Stimulated activated memory B cell treated with anti-CD40 and anti-IgM and Interleukin-4, amounts not matched to agents 10 μg/mL and 1 μg/mL and 100 μg/mL, for 72 hours (primary cell): ENCODE measurements at regions not wholly inside any gene's neighbourhood (a gene's known extent, or its start where the extent isn't known, plus 50 kb on each side); places are given as distances from the start of the nearest gene placed in this dataset.
"Not testable (repeated sequence)": the region's sequence is repeated elsewhere in the genome, so short reads cannot be mapped to it uniquely, and the experiment has no call there.

ENCODE experiments used
- ATAC-seq: fragments of 150-1000 bp; cut with Tn5 transposase; 2 replicates; pipeline ENCODE4 v1.10.0; 2021
- H3K27ac Mint-ChIP-seq: one replicate; pipeline ENCODE4 v1.8.0; 2022; ENCODE audit warnings: mild to moderate bottlenecking, mixed read lengths
- H3K27me3 Mint-ChIP-seq: one replicate; pipeline ENCODE4 v1.8.0; 2022; ENCODE audit warnings: mixed read lengths
- H3K36me3 Mint-ChIP-seq: one replicate; pipeline ENCODE4 v1.8.0; 2022; ENCODE audit warnings: mixed read lengths
- H3K4me1 Mint-ChIP-seq: one replicate; pipeline ENCODE4 v1.8.0; 2022; ENCODE audit warnings: mixed read lengths
- H3K4me3 Mint-ChIP-seq: one replicate; pipeline ENCODE4 v1.8.0; 2022; ENCODE audit warnings: mild to moderate bottlenecking, moderate library complexity, mixed read lengths
- H3K9me3 Mint-ChIP-seq: one replicate; pipeline ENCODE4 v1.8.0; 2022; ENCODE audit warnings: mixed read lengths

GRCh38 chr2:65937379-65938160 is 497.4 kb upstream of the MEIS1 start:
- Mint-ChIP-seq H3K4me3 (no peak overlapping the region), H3K27ac (no peak overlapping the region), H3K36me3 (no peaks in the 10 kb centered on the region), H3K4me1 (no peaks in the 10 kb centered on the region), H3K9me3 (no peaks in the 10 kb centered on the region), H3K27me3 (peaks cover 12% of the 10 kb centered on the region)
- ATAC-seq, result no peak

DNA sequence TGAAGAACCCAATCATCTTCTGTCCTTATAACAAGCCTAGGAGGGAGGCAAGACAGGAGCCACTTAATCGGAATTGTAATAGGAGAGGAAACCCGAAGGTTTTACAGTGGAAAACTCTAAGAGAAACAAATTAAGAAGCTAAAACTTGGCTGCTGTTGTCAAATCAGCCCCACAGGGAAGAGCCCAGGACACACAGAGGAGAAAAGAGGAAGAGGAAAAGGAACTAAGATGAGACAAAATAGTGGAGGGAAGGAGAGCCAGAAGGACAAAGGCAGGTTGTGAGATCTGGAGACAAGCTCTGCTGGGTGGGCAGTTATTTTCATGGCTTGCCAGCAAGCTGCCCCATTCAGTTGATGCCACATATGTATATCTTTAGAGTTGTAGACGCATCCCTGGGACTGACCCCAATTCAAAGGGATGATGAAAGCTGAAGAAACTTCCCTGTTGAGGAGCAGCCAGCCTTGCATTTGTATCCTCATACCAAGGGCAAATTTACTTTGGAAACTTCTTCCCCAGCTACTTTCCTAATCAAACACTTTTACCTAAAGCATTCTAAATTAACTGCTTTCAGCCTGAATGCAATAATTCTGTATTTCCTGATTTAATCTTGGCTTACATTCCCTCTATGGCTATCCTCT is 499.8 kb upstream of the MEIS1 start:
- ATAC-seq, result no peak
- H3K4me3 Mint-ChIP-seq, result no peak overlapping the region
- H3K36me3 Mint-ChIP-seq, result no peaks in the 10 kb centered on the region
- H3K27ac Mint-ChIP-seq, result no peak overlapping the region
- peaks cover 12% of the 10 kb centered on the region for H3K27me3 Mint-ChIP-seq
- H3K9me3 Mint-ChIP-seq, result no peaks in the 10 kb centered on the region
- no peaks in the 10 kb centered on the region for H3K4me1 Mint-ChIP-seq

GRCh38 chr2:65932571-65932970 is 500.2 kb upstream of the SPRED2 start:
- Mint-ChIP-seq H3K27me3 (peaks cover 12% of the 10 kb centered on the region), H3K9me3 (no peaks in the 10 kb centered on the region), H3K4me3 (no peak overlapping the region), H3K27ac (no peak overlapping the region), H3K36me3 (no peaks in the 10 kb centered on the region), H3K4me1 (no peaks in the 10 kb centered on the region)
- ATAC-seq, result no peak

- no peak overlapping the region for H3K4me3 Mint-ChIP-seq
- no peak for ATAC-seq
- H3K4me1 Mint-ChIP-seq, result no peaks in the 10 kb centered on the region
- H3K27me3 Mint-ChIP-seq, result peaks cover 12% of the 10 kb centered on the region
- no peak overlapping the region for H3K27ac Mint-ChIP-seq
- no peaks in the 10 kb centered on the region for H3K9me3 Mint-ChIP-seq
- no peaks in the 10 kb centered on the region for H3K36me3 Mint-ChIP-seq
Observed at GRCh38 chr2:65931056-65931455, 498.7 kb upstream of the SPRED2 start.

DNA sequence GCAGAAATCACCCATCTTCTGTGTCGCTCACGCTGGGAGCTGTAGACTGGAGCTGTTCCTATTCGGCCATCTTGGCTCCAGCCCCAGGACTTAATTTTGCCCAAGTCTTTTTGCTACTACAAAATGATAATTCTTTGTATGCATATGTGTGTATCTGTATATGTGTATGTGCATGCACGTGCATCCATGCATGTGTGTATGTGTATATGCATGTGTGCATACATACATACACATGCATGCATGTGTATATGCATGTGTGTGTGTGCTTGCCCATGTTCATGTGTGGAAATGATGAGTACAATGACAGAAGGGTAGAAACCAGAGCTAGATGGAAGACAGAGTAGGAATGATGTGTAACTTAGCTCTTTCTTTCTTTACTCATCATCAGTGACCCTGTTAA is 497.9 kb upstream of the SPRED2 start:
- Mint-ChIP-seq H3K4me1 (no peaks in the 10 kb centered on the region), H3K9me3 (no peaks in the 10 kb centered on the region), H3K4me3 (no peak overlapping the region), H3K36me3 (no peaks in the 10 kb centered on the region), H3K27me3 (peaks cover 12% of the 10 kb centered on the region), H3K27ac (no peak overlapping the region)
- no peak for ATAC-seq

DNA sequence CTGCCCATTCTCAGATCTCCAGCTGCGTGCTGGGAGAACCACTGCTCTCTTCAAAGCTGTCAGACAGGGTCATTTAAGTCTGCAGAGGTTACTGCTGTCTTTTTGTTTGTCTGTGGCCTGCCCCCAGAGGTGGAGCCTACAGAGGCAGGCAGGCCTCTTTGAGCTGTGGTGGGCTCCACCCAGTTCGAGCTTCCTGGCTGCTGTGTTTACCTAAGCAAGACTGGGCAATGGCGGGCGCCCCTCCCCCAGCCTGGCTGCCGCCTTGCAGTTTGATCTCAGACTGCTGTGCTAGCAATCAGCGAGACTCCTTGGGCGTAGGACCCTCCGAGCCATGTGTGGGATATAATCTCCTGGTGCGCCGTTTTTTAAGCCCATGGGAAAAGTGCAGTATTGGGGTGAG is 497.3 kb upstream of the SPRED2 start:
- H3K4me1 Mint-ChIP-seq, H3K27ac Mint-ChIP-seq, H3K36me3 Mint-ChIP-seq, H3K9me3 Mint-ChIP-seq, ATAC-seq, H3K4me3 Mint-ChIP-seq: not testable (repeated sequence)
- H3K27me3 Mint-ChIP-seq, result peaks cover 12% of the 10 kb centered on the region

DNA sequence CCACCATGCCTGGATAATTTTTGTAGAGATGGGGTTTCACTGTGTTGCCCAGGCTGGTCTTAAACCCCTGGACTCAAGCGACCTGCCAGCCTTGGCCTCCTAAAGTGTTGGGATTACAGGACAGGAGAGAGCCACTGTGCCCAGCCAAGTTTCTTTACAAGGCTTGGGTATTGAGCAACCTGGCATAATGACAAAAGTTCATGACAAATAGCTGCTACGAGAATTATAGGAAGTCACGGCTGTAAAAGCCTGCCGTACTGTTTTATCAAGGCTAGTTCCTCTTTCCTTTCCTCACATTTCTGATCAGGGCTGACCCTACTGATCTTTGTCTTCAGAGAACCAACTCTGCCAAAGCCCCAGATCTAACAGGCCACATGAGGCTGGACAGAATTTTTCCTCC is 490.4 kb upstream of the SPRED2 start:
- Mint-ChIP-seq H3K27me3 (no peaks in the 10 kb centered on the region), H3K9me3 (no peaks in the 10 kb centered on the region), H3K4me1 (no peaks in the 10 kb centered on the region), H3K4me3 (no peak overlapping the region), H3K36me3 (no peaks in the 10 kb centered on the region), H3K27ac (no peak overlapping the region)
- ATAC-seq, result no peak

DNA sequence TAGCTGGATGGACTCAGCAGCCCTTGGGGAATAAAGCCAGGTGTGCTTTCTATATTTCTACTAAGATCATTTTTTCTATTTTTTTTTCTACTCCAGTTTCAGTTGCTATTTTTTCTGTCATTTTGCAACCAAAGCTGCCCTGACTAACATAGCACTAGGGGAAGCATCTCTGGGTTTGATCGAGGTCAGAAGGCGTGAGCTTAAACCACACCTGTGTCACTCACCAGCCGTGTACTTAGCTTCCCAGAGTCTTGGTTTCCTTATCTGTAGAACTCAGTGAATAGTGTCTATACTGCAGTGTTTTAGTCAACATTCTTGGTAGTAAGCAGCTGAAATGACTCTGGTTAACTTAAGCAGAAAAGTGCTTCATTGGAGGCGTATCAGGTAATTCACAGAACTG is 489.6 kb upstream of the SPRED2 start:
- no peaks in the 10 kb centered on the region for H3K27me3 Mint-ChIP-seq
- H3K4me3 Mint-ChIP-seq, result no peak overlapping the region
- H3K9me3 Mint-ChIP-seq, result no peaks in the 10 kb centered on the region
- ATAC-seq, result no peak
- H3K27ac Mint-ChIP-seq, result no peak overlapping the region
- no peaks in the 10 kb centered on the region for H3K4me1 Mint-ChIP-seq
- H3K36me3 Mint-ChIP-seq, result no peaks in the 10 kb centered on the region

DNA sequence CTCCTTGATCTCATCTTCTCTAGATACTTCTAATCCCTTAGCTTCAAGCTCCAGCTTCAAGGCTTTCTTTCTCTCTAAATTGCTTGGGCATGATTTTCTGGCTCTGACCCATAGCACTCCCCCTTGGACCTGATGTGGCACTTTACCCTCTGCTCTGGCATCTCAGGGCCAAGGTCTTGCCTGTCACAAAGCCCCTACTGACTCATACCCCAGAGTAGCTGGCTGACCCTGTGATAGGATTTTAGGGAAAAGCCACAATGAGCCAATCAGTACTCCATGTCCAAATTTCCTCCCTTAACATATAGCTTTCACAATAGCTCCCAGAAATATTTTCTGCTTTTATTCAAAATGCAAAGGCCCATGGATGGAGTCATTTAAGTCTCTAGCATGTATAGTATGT is 488.7 kb upstream of the SPRED2 start:
- Mint-ChIP-seq H3K27me3 (no peaks in the 10 kb centered on the region), H3K4me3 (no peak overlapping the region), H3K36me3 (no peaks in the 10 kb centered on the region), H3K4me1 (no peaks in the 10 kb centered on the region), H3K9me3 (no peaks in the 10 kb centered on the region), H3K27ac (no peak overlapping the region)
- no peak for ATAC-seq

DNA sequence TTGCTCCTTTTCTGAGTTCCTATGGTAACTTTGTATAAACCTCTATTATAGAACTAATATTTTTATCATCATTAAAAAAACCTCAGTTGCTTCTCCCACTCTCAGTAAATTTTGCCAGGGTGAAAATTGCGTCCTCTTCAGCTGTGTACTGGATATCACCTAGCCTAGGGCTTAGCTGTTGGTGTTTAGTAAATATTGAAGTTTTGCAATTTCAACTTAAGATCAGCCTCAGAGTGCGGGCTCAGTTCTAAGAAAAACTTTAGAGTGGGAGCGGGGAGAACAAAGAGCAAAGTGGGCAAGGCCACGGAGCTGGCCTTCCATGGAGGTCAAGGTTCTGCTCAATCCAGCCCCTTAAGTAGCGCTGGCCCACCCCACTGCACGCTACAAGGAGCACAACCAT is 488.3 kb upstream of the SPRED2 start:
- H3K9me3 Mint-ChIP-seq, result no peaks in the 10 kb centered on the region
- no peaks in the 10 kb centered on the region for H3K27me3 Mint-ChIP-seq
- H3K36me3 Mint-ChIP-seq, result no peaks in the 10 kb centered on the region
- H3K27ac Mint-ChIP-seq, result no peak overlapping the region
- no peak for ATAC-seq
- no peaks in the 10 kb centered on the region for H3K4me1 Mint-ChIP-seq
- H3K4me3 Mint-ChIP-seq, result no peak overlapping the region

GRCh38 chr2:65919550-65920188 is 487.3 kb upstream of the SPRED2 start:
- Mint-ChIP-seq H3K27me3 (no peaks in the 10 kb centered on the region), H3K4me1 (no peaks in the 10 kb centered on the region), H3K9me3 (no peaks in the 10 kb centered on the region), H3K4me3 (no peak overlapping the region), H3K36me3 (no peaks in the 10 kb centered on the region), H3K27ac (no peak overlapping the region)
- ATAC-seq, result no peak

GRCh38 chr2:65918760-65919187 is 486.4 kb upstream of the SPRED2 start:
- no peak for ATAC-seq
- no peaks in the 10 kb centered on the region for H3K4me1 Mint-ChIP-seq
- H3K36me3 Mint-ChIP-seq, result no peaks in the 10 kb centered on the region
- no peaks in the 10 kb centered on the region for H3K9me3 Mint-ChIP-seq
- H3K27me3 Mint-ChIP-seq, result no peaks in the 10 kb centered on the region
- no peak overlapping the region for H3K27ac Mint-ChIP-seq
- no peak overlapping the region for H3K4me3 Mint-ChIP-seq

DNA sequence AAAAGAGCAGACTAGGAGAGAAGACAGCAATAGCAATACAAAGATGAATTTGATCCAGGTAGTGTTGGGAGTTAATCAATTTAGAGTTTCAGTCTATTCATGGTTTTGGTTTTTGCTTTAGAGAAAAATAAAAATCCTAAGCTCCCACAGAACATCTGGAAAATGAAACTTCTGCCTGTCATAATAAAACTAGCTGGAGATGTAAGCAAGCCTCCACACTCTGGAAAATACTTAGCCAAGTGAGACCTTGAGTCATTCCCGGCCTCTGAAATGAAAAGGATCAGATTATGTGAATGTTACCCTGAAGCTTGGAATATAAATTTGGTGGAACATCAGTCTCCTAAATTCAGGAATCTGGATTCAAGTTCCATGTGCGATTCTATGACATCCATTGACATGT is 485.6 kb upstream of the SPRED2 start:
- H3K9me3 Mint-ChIP-seq, result no peaks in the 10 kb centered on the region
- no peaks in the 10 kb centered on the region for H3K36me3 Mint-ChIP-seq
- H3K4me1 Mint-ChIP-seq, result no peaks in the 10 kb centered on the region
- ATAC-seq, result no peak
- H3K27ac Mint-ChIP-seq, result no peak overlapping the region
- no peaks in the 10 kb centered on the region for H3K27me3 Mint-ChIP-seq
- no peak overlapping the region for H3K4me3 Mint-ChIP-seq

GRCh38 chr2:65916785-65917295 is 484.4 kb upstream of the SPRED2 start:
- Mint-ChIP-seq H3K27me3 (no peaks in the 10 kb centered on the region), H3K27ac (no peak overlapping the region), H3K4me1 (no peaks in the 10 kb centered on the region), H3K36me3 (no peaks in the 10 kb centered on the region), H3K4me3 (no peak overlapping the region), H3K9me3 (no peaks in the 10 kb centered on the region)
- ATAC-seq, result no peak

DNA sequence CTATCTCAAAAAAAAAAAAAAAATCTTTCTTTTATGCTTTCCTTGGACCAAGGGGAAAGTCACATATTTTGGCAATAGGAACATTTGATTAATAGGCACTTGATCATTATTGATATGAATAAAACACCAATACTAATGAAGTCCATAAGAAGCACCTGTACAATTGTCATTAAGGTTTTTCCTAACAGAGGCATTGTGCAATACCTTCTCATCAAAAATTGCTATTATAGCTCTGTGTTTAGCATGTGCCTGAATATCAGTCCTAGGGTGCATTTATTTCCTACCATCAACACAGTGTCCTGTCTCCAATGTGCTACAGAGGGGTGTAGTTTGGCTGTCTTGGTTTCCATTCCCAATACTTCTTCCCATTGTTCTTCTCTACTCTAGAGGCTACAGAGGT is 483.8 kb upstream of the SPRED2 start:
- H3K27me3 Mint-ChIP-seq, result no peaks in the 10 kb centered on the region

GRCh38 chr2:65915273-65915672 is 482.9 kb upstream of the SPRED2 start:
- no peaks in the 10 kb centered on the region for H3K9me3 Mint-ChIP-seq
- no peak overlapping the region for H3K27ac Mint-ChIP-seq
- no peaks in the 10 kb centered on the region for H3K36me3 Mint-ChIP-seq
- ATAC-seq, result no peak
- H3K27me3 Mint-ChIP-seq, result no peaks in the 10 kb centered on the region
- no peaks in the 10 kb centered on the region for H3K4me1 Mint-ChIP-seq
- H3K4me3 Mint-ChIP-seq, result no peak overlapping the region

More for the DNA sequence above, 483.8 kb upstream of the SPRED2 start:
- H3K27ac Mint-ChIP-seq, result no peak overlapping the region
- H3K9me3 Mint-ChIP-seq, result no peaks in the 10 kb centered on the region
- no peaks in the 10 kb centered on the region for H3K4me1 Mint-ChIP-seq
- ATAC-seq, result no peak
- no peaks in the 10 kb centered on the region for H3K36me3 Mint-ChIP-seq
- H3K4me3 Mint-ChIP-seq, result no peak overlapping the region
